Neural cell (in vitro differentiated cells): ENCODE measurements at regions not wholly inside any gene's neighbourhood (a gene's known extent, or its start where the extent isn't known, plus 50 kb on each side); places are given as distances from the start of the nearest gene placed in this dataset.

Source experiments
- H2AFZ ChIP-seq: fragments of 200-600, 300-800 bp; sonication (generic), shearing (Covaris generic); 2 replicates; pipeline ENCODE4 v1.6.0; 2014; ENCODE audit warnings: low read depth, mild to moderate bottlenecking, antibody characterized with exemption, low read length, moderate library complexity
- H3F3A ChIP-seq: fragments of 200-600 bp; shearing (Covaris generic); 2 replicates; pipeline ENCODE4 v1.6.1; 2016; ENCODE audit warnings: mild to moderate bottlenecking, moderate library complexity, mixed read lengths, antibody characterized with exemption, low read length; ENCODE audit not compliant: insufficient read depth, poor library complexity, severe bottlenecking
- H3K27ac ChIP-seq: fragments of 200-600, 300-800 bp; sonication (generic), shearing (Covaris generic); 2 replicates; pipeline ENCODE4 v1.5.1; 2014; ENCODE audit warnings: mild to moderate bottlenecking, low read length, moderate library complexity
- H3K27me3 ChIP-seq: fragments of 300-800, 200-600 bp; sonication (generic), shearing (Covaris generic); 2 replicates; pipeline ENCODE4 v1.6.0; 2014; ENCODE audit warnings: mild to moderate bottlenecking, low read depth, low read length, moderate library complexity; ENCODE audit not compliant: insufficient read depth
- H3K36me3 ChIP-seq: fragments of 300-800, 200-600 bp; sonication (generic), shearing (Covaris generic); 2 replicates; pipeline ENCODE4 v1.5.1; 2014; ENCODE audit warnings: mild to moderate bottlenecking, antibody characterized with exemption, low read length, moderate library complexity; ENCODE audit not compliant: insufficient read depth
- H3K4me2 ChIP-seq: fragments of 300-800, 200-600 bp; sonication (generic), shearing (Covaris generic); 2 replicates; pipeline ENCODE4 v1.6.0; 2014; ENCODE audit warnings: mild to moderate bottlenecking, low read length
- H3K4me3 ChIP-seq: fragments of 300-800, 200-600 bp; sonication (generic), shearing (Covaris generic); 2 replicates; pipeline ENCODE4 v1.5.1; 2014; ENCODE audit warnings: mild to moderate bottlenecking, low read length, moderate library complexity
- H3K79me2 ChIP-seq: fragments of 200-600 bp; shearing (Covaris generic); replicated peaks from 2 replicates; pipeline ENCODE4 v1.6.0; 2014; ENCODE audit warnings: mild to moderate bottlenecking, low read length, moderate library complexity; ENCODE audit not compliant: insufficient read depth
- H3K9ac ChIP-seq: fragments of 300-800, 200-600 bp; sonication (generic), shearing (Covaris generic); 2 replicates; pipeline ENCODE4 v1.6.1; 2016; ENCODE audit warnings: mild to moderate bottlenecking, low read length, mixed read lengths
- H3K9me2 ChIP-seq: fragments of 200-600 bp; shearing (Covaris generic); 2 replicates; pipeline ENCODE4 v1.6.1; 2016; ENCODE audit warnings: mild to moderate bottlenecking, low read length, mixed read lengths; ENCODE audit not compliant: insufficient read depth
- H3K9me3 ChIP-seq: fragments of 200-600, 300-800 bp; sonication (generic), shearing (Covaris generic); 2 replicates; pipeline ENCODE4 v1.6.1; 2016; ENCODE audit warnings: mild to moderate bottlenecking, mixed run types, low read length, moderate library complexity, mixed read lengths
- H4K20me1 ChIP-seq: fragments of 200-600 bp; shearing (Covaris generic); 2 replicates; pipeline ENCODE4 v1.6.1; 2016; ENCODE audit warnings: mild to moderate bottlenecking, mixed run types; ENCODE audit not compliant: insufficient read depth
- EP300 ChIP-seq: fragments of 450-650 bp; conservative IDR thresholded peaks from 2 replicates; pipeline ENCODE4 v1.6.1; 2014; ENCODE audit warnings: antibody characterized with exemption, mild to moderate bottlenecking, moderate library complexity; ENCODE audit not compliant: poor library complexity, severe bottlenecking
- EZH2 ChIP-seq: fragments of 200-600, 300-800 bp; shearing (Covaris generic), sonication (generic); IDR thresholded peaks from 2 replicates; pipeline ENCODE4 v1.6.1; 2014; ENCODE audit warnings: antibody characterized with exemption, low read length, borderline replicate concordance, mild to moderate bottlenecking; ENCODE audit not compliant: insufficient read depth, poor library complexity, severe bottlenecking
- MXI1 ChIP-seq: fragments of 450-650 bp; conservative IDR thresholded peaks from 2 replicates; pipeline ENCODE4 v1.6.1; 2014; ENCODE audit warnings: antibody characterized with exemption, mild to moderate bottlenecking; ENCODE audit not compliant: poor library complexity, severe bottlenecking
- POLR2AphosphoS5 ChIP-seq: IDR thresholded peaks from 2 replicates; pipeline ENCODE4 v1.6.1; 2012
- RAD21 ChIP-seq: fragments of 450-650 bp; conservative IDR thresholded peaks from 2 replicates; pipeline ENCODE4 v1.6.1; 2014; ENCODE audit warnings: antibody characterized with exemption, mild to moderate bottlenecking, moderate library complexity
- SMC3 ChIP-seq: fragments of 450-650 bp; conservative IDR thresholded peaks from 2 replicates; pipeline ENCODE4 v1.6.1; 2014; ENCODE audit warnings: antibody characterized with exemption, mild to moderate bottlenecking, moderate library complexity; ENCODE audit not compliant: poor library complexity
- TAF1 ChIP-seq: IDR thresholded peaks from 2 replicates; pipeline ENCODE4 v1.6.1; 2012; ENCODE audit warnings: low read depth
- TF ChIP-seq, protein P1 (sequence below): fragments of 450-650 bp; IDR thresholded peaks from 2 replicates; pipeline ENCODE4 v1.5.1; 2014; ENCODE audit warnings: antibody characterized with exemption, mild to moderate bottlenecking, moderate library complexity; ENCODE audit not compliant: poor library complexity, severe bottlenecking
- TF ChIP-seq, protein P2 (sequence below): IDR thresholded peaks from 2 replicates; pipeline ENCODE4 v1.6.1; 2012; ENCODE audit warnings: borderline replicate concordance

DNA sequence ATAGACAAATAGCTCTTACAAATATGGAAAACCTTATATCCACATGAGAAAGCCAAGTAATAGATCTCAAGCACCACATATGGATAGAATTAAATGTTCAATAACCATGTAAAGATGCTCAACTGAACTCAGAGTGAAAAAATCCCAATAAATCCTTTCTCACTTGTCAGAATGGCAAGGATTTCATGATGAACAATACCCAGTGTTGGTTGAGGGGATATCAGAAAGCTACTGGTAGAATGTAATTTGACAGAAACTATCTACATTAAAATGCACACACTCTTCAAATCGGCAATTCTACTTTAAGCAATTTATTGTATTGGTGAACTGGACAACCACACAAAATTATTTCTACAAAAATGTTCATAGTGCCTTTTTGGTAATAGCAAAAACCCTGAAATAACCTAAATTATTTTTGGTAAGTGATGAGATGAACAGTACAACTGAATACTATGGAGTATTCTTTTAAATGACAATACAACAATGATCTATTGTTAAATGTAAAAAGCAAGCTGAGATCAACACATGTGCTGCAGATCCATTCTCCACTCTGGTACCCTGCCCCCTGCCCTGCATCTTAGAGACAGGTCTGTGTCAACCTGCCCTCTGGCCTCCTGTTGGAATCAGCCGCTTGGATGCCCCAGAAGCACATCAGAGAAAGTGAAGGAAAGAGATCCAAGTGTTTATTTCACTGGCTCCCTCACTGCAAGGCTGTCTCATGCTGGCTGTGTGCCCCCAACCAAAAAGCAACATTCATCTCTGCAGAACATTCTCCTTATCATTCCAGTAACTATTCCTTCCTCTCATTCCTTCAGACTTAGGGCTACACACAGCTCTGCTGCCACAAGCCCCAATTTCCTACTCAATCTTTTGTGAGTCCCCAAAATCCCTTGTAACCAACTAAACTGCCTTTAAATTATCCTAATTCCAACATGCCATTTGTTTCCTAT, 442.5 kb downstream of the LRATD1 start:
- no peak overlapping the region for H3K9ac ChIP-seq

DNA sequence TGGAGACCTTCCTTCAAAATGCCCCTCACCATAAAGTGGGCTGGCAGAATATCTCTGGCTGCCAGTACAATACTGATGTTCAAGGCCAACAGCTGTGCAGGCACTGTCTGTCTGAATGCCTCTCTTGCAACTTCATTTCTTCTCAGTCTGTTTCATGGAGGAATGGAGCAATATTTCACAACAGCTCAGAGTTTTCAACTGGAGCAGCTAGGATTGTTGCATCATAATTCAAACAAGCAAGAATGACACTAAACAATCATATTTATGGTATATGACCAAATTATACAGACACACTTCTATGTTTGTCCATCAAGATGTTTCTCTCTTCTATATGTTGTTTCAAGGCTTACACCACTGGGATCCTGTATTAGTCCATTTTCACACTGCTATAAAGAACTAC, 444.2 kb downstream of the LRATD1 start:
- Histone ChIP-seq H4K20me1 (no peaks in the 10 kb centered on the region), H3K4me3 (no peak overlapping the region), H3K27me3 (no peaks in the 10 kb centered on the region), H3F3A (no peaks in the 10 kb centered on the region), H3K9me2 (no peaks in the 10 kb centered on the region), H3K9me3 (no peaks in the 10 kb centered on the region), H2AFZ (no peak overlapping the region), H3K27ac (no peak overlapping the region), H3K36me3 (no peaks in the 10 kb centered on the region), H3K79me2 (no peaks in the 10 kb centered on the region), H3K9ac (no peak overlapping the region), H3K4me2 (no peak overlapping the region)
- TF ChIP-seq, protein P1, sequence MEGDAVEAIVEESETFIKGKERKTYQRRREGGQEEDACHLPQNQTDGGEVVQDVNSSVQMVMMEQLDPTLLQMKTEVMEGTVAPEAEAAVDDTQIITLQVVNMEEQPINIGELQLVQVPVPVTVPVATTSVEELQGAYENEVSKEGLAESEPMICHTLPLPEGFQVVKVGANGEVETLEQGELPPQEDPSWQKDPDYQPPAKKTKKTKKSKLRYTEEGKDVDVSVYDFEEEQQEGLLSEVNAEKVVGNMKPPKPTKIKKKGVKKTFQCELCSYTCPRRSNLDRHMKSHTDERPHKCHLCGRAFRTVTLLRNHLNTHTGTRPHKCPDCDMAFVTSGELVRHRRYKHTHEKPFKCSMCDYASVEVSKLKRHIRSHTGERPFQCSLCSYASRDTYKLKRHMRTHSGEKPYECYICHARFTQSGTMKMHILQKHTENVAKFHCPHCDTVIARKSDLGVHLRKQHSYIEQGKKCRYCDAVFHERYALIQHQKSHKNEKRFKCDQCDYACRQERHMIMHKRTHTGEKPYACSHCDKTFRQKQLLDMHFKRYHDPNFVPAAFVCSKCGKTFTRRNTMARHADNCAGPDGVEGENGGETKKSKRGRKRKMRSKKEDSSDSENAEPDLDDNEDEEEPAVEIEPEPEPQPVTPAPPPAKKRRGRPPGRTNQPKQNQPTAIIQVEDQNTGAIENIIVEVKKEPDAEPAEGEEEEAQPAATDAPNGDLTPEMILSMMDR: no peak
- TF ChIP-seq POLR2AphosphoS5: no peak
- no peak for TF ChIP-seq MXI1
- no peak for TF ChIP-seq RAD21
- no peak for TF ChIP-seq SMC3

More for the DNA sequence above, 442.5 kb downstream of the LRATD1 start:
- Histone ChIP-seq H3K9me2 (no peaks in the 10 kb centered on the region), H3F3A (no peaks in the 10 kb centered on the region), H3K4me2 (no peak overlapping the region), H3K27ac (no peak overlapping the region), H3K36me3 (no peaks in the 10 kb centered on the region), H3K4me3 (no peak overlapping the region), H3K27me3 (no peaks in the 10 kb centered on the region), H3K9me3 (no peaks in the 10 kb centered on the region), H3K79me2 (no peaks in the 10 kb centered on the region), H2AFZ (no peak overlapping the region), H4K20me1 (no peaks in the 10 kb centered on the region)
- TF ChIP-seq RAD21 (no peak), EZH2 (no peak), POLR2AphosphoS5 (no peak), MXI1 (no peak), SMC3 (no peak), EP300 (no peak), TAF1 (no peak)
- TF ChIP-seq, protein P1: no peak
- TF ChIP-seq, protein P2, sequence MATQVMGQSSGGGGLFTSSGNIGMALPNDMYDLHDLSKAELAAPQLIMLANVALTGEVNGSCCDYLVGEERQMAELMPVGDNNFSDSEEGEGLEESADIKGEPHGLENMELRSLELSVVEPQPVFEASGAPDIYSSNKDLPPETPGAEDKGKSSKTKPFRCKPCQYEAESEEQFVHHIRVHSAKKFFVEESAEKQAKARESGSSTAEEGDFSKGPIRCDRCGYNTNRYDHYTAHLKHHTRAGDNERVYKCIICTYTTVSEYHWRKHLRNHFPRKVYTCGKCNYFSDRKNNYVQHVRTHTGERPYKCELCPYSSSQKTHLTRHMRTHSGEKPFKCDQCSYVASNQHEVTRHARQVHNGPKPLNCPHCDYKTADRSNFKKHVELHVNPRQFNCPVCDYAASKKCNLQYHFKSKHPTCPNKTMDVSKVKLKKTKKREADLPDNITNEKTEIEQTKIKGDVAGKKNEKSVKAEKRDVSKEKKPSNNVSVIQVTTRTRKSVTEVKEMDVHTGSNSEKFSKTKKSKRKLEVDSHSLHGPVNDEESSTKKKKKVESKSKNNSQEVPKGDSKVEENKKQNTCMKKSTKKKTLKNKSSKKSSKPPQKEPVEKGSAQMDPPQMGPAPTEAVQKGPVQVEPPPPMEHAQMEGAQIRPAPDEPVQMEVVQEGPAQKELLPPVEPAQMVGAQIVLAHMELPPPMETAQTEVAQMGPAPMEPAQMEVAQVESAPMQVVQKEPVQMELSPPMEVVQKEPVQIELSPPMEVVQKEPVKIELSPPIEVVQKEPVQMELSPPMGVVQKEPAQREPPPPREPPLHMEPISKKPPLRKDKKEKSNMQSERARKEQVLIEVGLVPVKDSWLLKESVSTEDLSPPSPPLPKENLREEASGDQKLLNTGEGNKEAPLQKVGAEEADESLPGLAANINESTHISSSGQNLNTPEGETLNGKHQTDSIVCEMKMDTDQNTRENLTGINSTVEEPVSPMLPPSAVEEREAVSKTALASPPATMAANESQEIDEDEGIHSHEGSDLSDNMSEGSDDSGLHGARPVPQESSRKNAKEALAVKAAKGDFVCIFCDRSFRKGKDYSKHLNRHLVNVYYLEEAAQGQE: no peak
